ENCODE measurements at regions not wholly inside any gene's neighbourhood (a gene's known extent, or its start where the extent isn't known, plus 50 kb on each side); places are given as distances from the start of the nearest gene placed in this dataset.
"Not testable (repeated sequence)": the region's sequence is repeated elsewhere in the genome, so short reads cannot be mapped to it uniquely, and the experiment has no call there.

DNA sequence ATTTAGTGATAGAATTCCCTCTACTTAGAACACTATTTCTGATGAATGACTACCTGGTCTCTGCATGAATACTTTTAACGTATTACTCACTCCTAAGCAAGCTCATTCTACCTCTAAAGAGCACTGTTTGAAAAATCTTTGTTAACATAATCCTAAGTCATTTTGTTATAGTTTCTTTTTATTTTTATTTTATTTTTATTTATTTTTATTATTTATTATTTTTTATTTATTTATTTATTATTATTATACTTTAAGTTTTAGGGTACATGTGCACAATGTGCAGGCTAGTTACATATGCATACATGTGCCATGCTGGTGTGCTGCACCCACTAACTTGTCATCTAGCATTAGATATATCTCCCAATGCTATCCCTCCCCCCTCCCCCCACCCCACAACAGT is 99.6 kb downstream of the SMPDL3A start:
- H3K27me3 ChIP-seq (ENCODE audit: insufficient read depth); H3K9me3 Mint-ChIP-seq; H3K79me2 ChIP-seq (replicated peaks; ENCODE audit: insufficient read depth); H3K9me2 ChIP-seq (ENCODE audit: insufficient read depth); H3K4me2 ChIP-seq; H3K27ac ChIP-seq (ENCODE audit: low read depth); H3K27ac Mint-ChIP-seq; ATAC-seq; H3K4me1 ChIP-seq (ENCODE audit: insufficient read depth); H3K4me3 Mint-ChIP-seq; H3K27me3 Mint-ChIP-seq (ENCODE audit: insufficient read depth, low read depth, poor library complexity); H3K4me3 ChIP-seq; DNase-seq (ENCODE audit: low spot score); H4K20me1 ChIP-seq (replicated peaks; ENCODE audit: insufficient read depth); H2AFZ ChIP-seq; H3F3A ChIP-seq (replicated peaks; ENCODE audit: low read depth); H3K4me1 Mint-ChIP-seq; H3K36me3 Mint-ChIP-seq (ENCODE audit: low read depth); H3K36me3 ChIP-seq (ENCODE audit: insufficient read depth): not testable (repeated sequence)

DNA sequence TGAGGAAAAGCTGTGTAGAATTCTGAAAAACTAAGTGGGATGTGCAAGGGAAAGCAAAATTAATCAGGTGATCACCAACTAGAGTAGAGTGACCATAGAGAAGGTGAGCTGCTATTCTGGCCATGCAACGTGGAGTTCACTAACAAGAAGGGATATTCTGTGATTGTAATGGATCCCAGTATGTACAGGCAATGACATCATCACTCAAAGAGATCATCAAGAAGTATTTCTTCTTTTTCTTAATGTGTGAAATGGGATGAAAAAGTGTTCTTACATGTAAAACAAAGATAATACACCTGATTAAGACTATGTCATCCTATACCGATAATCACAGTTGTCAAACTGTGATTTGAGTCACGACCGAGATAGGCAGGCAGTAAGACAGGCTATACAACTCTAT is 101.2 kb downstream of the SMPDL3A start:
- Histone ChIP-seq H3F3A (replicated peaks; ENCODE audit: low read depth) (no peaks in the 10 kb centered on the region), H3K27me3 (ENCODE audit: insufficient read depth) (no peaks in the 10 kb centered on the region), H2AFZ (no peak overlapping the region), H3K4me3 (no peak overlapping the region), H3K36me3 (ENCODE audit: insufficient read depth) (no peaks in the 10 kb centered on the region), H4K20me1 (replicated peaks; ENCODE audit: insufficient read depth) (no peaks in the 10 kb centered on the region), H3K27ac (ENCODE audit: low read depth) (no peak overlapping the region), H3K9me2 (ENCODE audit: insufficient read depth) (no peaks in the 10 kb centered on the region), H3K4me2 (no peak overlapping the region), H3K4me1 (ENCODE audit: insufficient read depth) (no peaks in the 10 kb centered on the region), H3K79me2 (replicated peaks; ENCODE audit: insufficient read depth) (no peaks in the 10 kb centered on the region)
- no peak overlapping the region for H3K27ac Mint-ChIP-seq
- H3K9me3 Mint-ChIP-seq = no peaks in the 10 kb centered on the region
- H3K4me3 Mint-ChIP-seq = no peak overlapping the region
- DNase-seq (ENCODE audit: low spot score) (no peak), ATAC-seq (no peak)
- H3K4me1 Mint-ChIP-seq = peaks cover 9% of the 10 kb centered on the region
- peaks cover 1% of the 10 kb centered on the region for H3K27me3 Mint-ChIP-seq (ENCODE audit: insufficient read depth, low read depth, poor library complexity)
- TF ChIP-seq CREB1 (CRISPR knock-in tag; IDR thresholded peaks at IDR 0.05; ENCODE audit: low read depth) (no peak), EZH2phosphoT487 (IDR thresholded peaks at IDR 0.05; ENCODE audit: unreplicated experiment) (no peak), JUNB (IDR thresholded peaks at IDR 0.05; ENCODE audit: unreplicated experiment) (no peak)
- TF ChIP-seq, protein P1, sequence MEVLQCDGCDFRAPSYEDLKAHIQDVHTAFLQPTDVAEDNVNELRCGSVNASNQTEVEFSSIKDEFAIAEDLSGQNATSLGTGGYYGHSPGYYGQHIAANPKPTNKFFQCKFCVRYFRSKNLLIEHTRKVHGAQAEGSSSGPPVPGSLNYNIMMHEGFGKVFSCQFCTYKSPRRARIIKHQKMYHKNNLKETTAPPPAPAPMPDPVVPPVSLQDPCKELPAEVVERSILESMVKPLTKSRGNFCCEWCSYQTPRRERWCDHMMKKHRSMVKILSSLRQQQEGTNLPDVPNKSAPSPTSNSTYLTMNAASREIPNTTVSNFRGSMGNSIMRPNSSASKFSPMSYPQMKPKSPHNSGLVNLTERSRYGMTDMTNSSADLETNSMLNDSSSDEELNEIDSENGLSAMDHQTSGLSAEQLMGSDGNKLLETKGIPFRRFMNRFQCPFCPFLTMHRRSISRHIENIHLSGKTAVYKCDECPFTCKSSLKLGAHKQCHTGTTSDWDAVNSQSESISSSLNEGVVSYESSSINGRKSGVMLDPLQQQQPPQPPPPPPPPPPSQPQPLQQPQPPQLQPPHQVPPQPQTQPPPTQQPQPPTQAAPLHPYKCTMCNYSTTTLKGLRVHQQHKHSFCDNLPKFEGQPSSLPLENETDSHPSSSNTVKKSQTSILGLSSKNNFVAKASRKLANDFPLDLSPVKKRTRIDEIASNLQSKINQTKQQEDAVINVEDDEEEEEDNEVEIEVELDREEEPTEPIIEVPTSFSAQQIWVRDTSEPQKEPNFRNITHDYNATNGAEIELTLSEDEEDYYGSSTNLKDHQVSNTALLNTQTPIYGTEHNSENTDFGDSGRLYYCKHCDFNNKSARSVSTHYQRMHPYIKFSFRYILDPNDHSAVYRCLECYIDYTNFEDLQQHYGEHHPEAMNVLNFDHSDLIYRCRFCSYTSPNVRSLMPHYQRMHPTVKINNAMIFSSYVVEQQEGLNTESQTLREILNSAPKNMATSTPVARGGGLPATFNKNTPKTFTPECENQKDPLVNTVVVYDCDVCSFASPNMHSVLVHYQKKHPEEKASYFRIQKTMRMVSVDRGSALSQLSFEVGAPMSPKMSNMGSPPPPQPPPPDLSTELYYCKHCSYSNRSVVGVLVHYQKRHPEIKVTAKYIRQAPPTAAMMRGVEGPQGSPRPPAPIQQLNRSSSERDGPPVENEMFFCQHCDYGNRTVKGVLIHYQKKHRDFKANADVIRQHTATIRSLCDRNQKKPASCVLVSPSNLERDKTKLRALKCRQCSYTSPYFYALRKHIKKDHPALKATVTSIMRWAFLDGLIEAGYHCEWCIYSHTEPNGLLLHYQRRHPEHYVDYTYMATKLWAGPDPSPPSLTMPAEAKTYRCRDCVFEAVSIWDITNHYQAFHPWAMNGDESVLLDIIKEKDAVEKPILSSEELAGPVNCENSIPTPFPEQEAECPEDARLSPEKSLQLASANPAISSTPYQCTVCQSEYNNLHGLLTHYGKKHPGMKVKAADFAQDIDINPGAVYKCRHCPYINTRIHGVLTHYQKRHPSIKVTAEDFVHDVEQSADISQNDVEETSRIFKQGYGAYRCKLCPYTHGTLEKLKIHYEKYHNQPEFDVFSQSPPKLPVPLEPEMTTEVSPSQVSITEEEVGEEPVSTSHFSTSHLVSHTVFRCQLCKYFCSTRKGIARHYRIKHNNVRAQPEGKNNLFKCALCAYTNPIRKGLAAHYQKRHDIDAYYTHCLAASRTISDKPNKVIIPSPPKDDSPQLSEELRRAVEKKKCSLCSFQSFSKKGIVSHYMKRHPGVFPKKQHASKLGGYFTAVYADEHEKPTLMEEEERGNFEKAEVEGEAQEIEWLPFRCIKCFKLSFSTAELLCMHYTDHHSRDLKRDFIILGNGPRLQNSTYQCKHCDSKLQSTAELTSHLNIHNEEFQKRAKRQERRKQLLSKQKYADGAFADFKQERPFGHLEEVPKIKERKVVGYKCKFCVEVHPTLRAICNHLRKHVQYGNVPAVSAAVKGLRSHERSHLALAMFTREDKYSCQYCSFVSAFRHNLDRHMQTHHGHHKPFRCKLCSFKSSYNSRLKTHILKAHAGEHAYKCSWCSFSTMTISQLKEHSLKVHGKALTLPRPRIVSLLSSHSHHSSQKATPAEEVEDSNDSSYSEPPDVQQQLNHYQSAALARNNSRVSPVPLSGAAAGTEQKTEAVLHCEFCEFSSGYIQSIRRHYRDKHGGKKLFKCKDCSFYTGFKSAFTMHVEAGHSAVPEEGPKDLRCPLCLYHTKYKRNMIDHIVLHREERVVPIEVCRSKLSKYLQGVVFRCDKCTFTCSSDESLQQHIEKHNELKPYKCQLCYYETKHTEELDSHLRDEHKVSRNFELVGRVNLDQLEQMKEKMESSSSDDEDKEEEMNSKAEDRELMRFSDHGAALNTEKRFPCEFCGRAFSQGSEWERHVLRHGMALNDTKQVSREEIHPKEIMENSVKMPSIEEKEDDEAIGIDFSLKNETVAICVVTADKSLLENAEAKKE (CRISPR knock-in tag; IDR thresholded peaks at IDR 0.05) = no peak
- TF ChIP-seq, protein P2, sequence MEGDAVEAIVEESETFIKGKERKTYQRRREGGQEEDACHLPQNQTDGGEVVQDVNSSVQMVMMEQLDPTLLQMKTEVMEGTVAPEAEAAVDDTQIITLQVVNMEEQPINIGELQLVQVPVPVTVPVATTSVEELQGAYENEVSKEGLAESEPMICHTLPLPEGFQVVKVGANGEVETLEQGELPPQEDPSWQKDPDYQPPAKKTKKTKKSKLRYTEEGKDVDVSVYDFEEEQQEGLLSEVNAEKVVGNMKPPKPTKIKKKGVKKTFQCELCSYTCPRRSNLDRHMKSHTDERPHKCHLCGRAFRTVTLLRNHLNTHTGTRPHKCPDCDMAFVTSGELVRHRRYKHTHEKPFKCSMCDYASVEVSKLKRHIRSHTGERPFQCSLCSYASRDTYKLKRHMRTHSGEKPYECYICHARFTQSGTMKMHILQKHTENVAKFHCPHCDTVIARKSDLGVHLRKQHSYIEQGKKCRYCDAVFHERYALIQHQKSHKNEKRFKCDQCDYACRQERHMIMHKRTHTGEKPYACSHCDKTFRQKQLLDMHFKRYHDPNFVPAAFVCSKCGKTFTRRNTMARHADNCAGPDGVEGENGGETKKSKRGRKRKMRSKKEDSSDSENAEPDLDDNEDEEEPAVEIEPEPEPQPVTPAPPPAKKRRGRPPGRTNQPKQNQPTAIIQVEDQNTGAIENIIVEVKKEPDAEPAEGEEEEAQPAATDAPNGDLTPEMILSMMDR (conservative IDR thresholded peaks at IDR 0.05; ENCODE audit: low read depth in 2 of 2) = no peak
- no peaks in the 10 kb centered on the region for H3K36me3 Mint-ChIP-seq (ENCODE audit: low read depth)
